ENCODE measurements at regions not wholly inside any gene's neighbourhood (a gene's known extent, or its start where the extent isn't known, plus 50 kb on each side); places are given as distances from the start of the nearest gene placed in this dataset.
"Not testable (repeated sequence)": the region's sequence is repeated elsewhere in the genome, so short reads cannot be mapped to it uniquely, and the experiment has no call there.

DNA sequence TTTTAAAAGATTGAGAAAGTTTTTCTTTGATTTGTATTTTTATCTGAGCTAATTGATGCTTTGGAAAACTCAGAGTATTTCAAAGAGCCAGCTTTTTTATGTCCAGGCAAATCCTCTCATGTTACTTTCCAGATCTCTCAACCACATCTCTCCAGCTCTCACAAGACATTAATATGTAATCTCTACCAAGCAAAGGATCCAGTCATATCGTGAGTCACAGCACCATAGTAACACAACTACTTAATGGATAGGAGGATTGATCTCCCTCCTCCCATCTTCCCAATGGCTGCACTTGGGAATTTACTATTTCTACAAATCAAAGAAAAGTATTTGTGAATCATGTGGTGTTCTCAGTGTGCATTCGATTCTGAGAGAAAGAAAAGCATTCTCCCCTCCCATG is 63.3 kb downstream of the POU4F1 start:
- Mint-ChIP-seq H3K27ac (no peak overlapping the region), H3K4me3 (no peak overlapping the region), H3K4me1 (no peaks in the 10 kb centered on the region), H3K9me3 (no peaks in the 10 kb centered on the region), H3K36me3 (no peaks in the 10 kb centered on the region), H3K27me3 (peaks cover 5 to 24% of the 10 kb centered on the region in 2 donors)
- no peaks in the 10 kb centered on the region for H3K4me1 ChIP-seq (ENCODE audit: control insufficient read depth in 1 of 2, extremely low read depth in 1 of 2, insufficient read depth in 2 of 2, low read length in 2 of 2)
- no CpG with 5 or more reads among the region's 2 CpGs for WGBS (ENCODE audit: insufficient coverage)
- DNase-seq (no peak), ATAC-seq (replicated peaks in 1 of 4) (no peak)
- H3K4me3 ChIP-seq (ENCODE audit: control insufficient read depth in 1 of 2, extremely low read depth in 1 of 2, low read length in 1 of 2): no peak overlapping the region
- no peak overlapping the region for H3K27ac ChIP-seq (ENCODE audit: low read length)
- H3K27me3 ChIP-seq (replicated peaks in 1 of 2; ENCODE audit: control insufficient read depth in 2 of 2, extremely low read depth in 1 of 2, insufficient read depth in 2 of 2, low read length in 1 of 2): peaks cover 0 to 3% of the 10 kb centered on the region in 2 experiments
- H3K36me3 ChIP-seq (ENCODE audit: control insufficient read depth in 2 of 2, extremely low read depth in 1 of 2, insufficient read depth in 1 of 2, low read length in 1 of 2): no peaks in the 10 kb centered on the region
- CTCF ChIA-PET: no interaction called here
- POLR2A ChIA-PET: no interaction called here
- H3K9me3 ChIP-seq: no peaks in the 10 kb centered on the region

DNA sequence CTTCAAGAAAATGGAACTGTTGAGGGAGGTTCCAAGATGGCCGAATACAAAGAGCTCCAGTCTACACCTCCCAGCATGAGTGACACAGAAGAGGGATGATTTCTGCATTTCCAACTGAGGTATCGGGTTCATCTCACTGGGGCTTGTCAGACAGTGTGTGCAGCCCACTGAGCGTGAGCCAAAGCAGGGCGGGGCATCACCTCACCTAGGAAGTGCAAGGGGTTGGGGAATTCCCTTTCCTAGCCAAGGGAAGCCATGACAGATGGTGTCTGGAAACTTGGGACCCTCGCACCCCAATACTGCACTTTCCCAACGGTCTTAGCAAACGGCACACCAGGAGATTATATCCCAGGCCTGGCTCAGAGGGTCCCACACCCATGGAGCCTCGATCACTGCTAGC is 77.3 kb downstream of the POU4F1 start:
- H3K9me3 ChIP-seq; H3K4me3 Mint-ChIP-seq; POLR2A ChIA-PET; ATAC-seq (replicated peaks in 1 of 4); H3K4me3 ChIP-seq (ENCODE audit: control insufficient read depth in 1 of 2, extremely low read depth in 1 of 2, low read length in 1 of 2); H3K4me1 ChIP-seq (ENCODE audit: control insufficient read depth in 1 of 2, extremely low read depth in 1 of 2, insufficient read depth in 2 of 2, low read length in 2 of 2); H3K36me3 ChIP-seq (ENCODE audit: control insufficient read depth in 2 of 2, extremely low read depth in 1 of 2, insufficient read depth in 1 of 2, low read length in 1 of 2); H3K27ac ChIP-seq (ENCODE audit: low read length); H3K27me3 ChIP-seq (replicated peaks in 1 of 2; ENCODE audit: control insufficient read depth in 2 of 2, extremely low read depth in 1 of 2, insufficient read depth in 2 of 2, low read length in 1 of 2); CTCF ChIA-PET; H3K4me1 Mint-ChIP-seq; H3K36me3 Mint-ChIP-seq; H3K27ac Mint-ChIP-seq; DNase-seq: not testable (repeated sequence)
- H3K27me3 Mint-ChIP-seq: peaks cover 6 to 17% of the 10 kb centered on the region in 2 donors
- WGBS (ENCODE audit: insufficient coverage): 72% methylated on average over 7 of the region's 8 CpGs
- peaks cover 2 to 12% (median 10%) of the 10 kb centered on the region in 3 donors for H3K9me3 Mint-ChIP-seq

DNA sequence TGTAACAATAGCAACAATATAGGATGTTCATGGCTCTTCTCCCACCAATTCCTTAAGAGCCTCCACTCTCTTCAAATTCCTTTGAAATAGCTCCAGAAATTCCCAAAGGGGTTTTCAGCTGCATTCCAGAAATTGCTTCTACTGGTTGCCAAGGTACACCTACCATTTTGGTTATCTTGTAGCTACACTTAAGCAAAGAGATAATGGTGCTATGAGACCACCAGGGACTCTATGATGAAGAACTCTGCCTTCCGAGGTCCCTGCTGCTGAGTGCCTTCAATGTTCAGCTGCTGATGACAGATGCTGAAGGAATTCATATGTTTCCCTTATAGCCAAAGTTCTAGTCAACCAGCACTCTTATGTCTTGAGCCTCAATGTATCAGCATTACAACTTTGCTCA is 78.4 kb downstream of the POU4F1 start:
- CTCF ChIA-PET: interaction anchor here in 1 of 2 donors (0.5 kb wide), 1 partner anchor 854 kb away, joined by 6 read pairs; no protein-coding TSS in a partner anchor
- Mint-ChIP-seq H3K4me3 (no peak overlapping the region), H3K27ac (no peak overlapping the region), H3K4me1 (no peaks in the 10 kb centered on the region), H3K36me3 (no peaks in the 10 kb centered on the region), H3K27me3 (peaks cover 6 to 23% of the 10 kb centered on the region in 2 donors), H3K9me3 (peaks cover 2 to 17% (median 5%) of the 10 kb centered on the region in 3 donors)
- Histone ChIP-seq H3K27me3 (replicated peaks in 1 of 2; ENCODE audit: control insufficient read depth in 2 of 2, extremely low read depth in 1 of 2, insufficient read depth in 2 of 2, low read length in 1 of 2) (peaks cover 0 to 6% of the 10 kb centered on the region in 2 experiments), H3K4me3 (ENCODE audit: control insufficient read depth in 1 of 2, extremely low read depth in 1 of 2, low read length in 1 of 2) (no peak overlapping the region), H3K9me3 (no peaks in the 10 kb centered on the region), H3K27ac (ENCODE audit: low read length) (no peak overlapping the region), H3K4me1 (ENCODE audit: control insufficient read depth in 1 of 2, extremely low read depth in 1 of 2, insufficient read depth in 2 of 2, low read length in 2 of 2) (no peaks in the 10 kb centered on the region), H3K36me3 (ENCODE audit: control insufficient read depth in 2 of 2, extremely low read depth in 1 of 2, insufficient read depth in 1 of 2, low read length in 1 of 2) (no peaks in the 10 kb centered on the region)
- DNase-seq: no peak
- POLR2A ChIA-PET: no interaction called here
- ATAC-seq (replicated peaks in 1 of 4): no peak
- no CpG with 5 or more reads among the region's 1 CpG for WGBS (ENCODE audit: insufficient coverage)

DNA sequence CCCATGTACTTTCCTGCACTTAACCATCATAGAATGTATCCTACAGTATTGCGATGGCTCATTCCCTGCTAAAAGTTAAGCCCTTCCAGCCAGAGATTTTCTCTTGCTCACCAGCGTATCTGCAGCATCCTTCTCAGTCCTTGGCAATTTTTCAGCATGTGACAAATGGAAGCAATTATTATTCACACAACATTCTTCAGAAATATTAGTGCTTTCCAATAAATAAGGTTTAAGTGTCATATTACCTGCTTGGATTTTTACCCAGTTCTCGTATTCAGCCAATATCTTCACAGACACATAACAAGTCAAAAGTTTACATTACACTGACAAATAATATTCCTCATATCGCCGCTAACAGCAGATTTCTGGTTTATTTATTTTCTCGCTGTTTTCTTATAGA is 82.3 kb downstream of the POU4F1 start:
- Histone ChIP-seq H3K27ac (ENCODE audit: low read length) (no peak overlapping the region), H3K27me3 (replicated peaks in 1 of 2; ENCODE audit: control insufficient read depth in 2 of 2, extremely low read depth in 1 of 2, insufficient read depth in 2 of 2, low read length in 1 of 2) (peaks cover 0 to 2% of the 10 kb centered on the region in 2 experiments), H3K4me3 (ENCODE audit: control insufficient read depth in 1 of 2, extremely low read depth in 1 of 2, low read length in 1 of 2) (no peak overlapping the region), H3K36me3 (ENCODE audit: control insufficient read depth in 2 of 2, extremely low read depth in 1 of 2, insufficient read depth in 1 of 2, low read length in 1 of 2) (no peaks in the 10 kb centered on the region), H3K4me1 (ENCODE audit: control insufficient read depth in 1 of 2, extremely low read depth in 1 of 2, insufficient read depth in 2 of 2, low read length in 2 of 2) (no peaks in the 10 kb centered on the region), H3K9me3 (no peaks in the 10 kb centered on the region)
- 100% methylated on average over 2 of the region's 6 CpGs for WGBS (ENCODE audit: insufficient coverage)
- CTCF ChIA-PET: no interaction called here
- Mint-ChIP-seq H3K4me1 (no peaks in the 10 kb centered on the region), H3K9me3 (peaks cover 0 to 7% (median 5%) of the 10 kb centered on the region in 3 donors), H3K4me3 (no peak overlapping the region), H3K27ac (no peak overlapping the region), H3K36me3 (no peaks in the 10 kb centered on the region), H3K27me3 (peaks cover 2 to 16% of the 10 kb centered on the region in 2 donors)
- POLR2A ChIA-PET: no interaction called here
- no peak for ATAC-seq (replicated peaks in 1 of 4)
- no peak for DNase-seq

DNA sequence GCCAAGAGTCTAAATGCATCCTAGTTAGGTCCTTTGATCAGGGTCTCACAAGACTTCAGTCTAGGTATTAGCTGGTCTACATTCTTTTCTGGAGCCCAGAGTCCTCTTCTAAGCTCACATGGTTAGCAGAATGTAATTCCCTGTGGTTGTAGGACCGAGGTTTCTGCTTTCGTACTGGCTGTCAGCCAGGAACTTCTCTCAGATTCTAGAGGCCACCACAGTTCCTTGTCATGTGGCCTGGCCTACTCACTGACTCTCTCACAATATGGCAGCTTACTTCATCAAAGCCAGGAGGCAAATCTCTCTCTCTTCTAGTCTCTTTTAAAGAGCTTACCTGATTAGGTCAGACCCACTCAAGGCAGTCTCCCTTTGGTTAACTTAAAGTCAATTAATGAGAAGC is 82.9 kb downstream of the POU4F1 start:
- Mint-ChIP-seq H3K4me1 (no peaks in the 10 kb centered on the region), H3K4me3 (no peak overlapping the region), H3K27ac (no peak overlapping the region), H3K9me3 (peaks cover 0 to 7% (median 5%) of the 10 kb centered on the region in 3 donors), H3K27me3 (peaks cover 0 to 10% of the 10 kb centered on the region in 2 donors), H3K36me3 (no peaks in the 10 kb centered on the region)
- no peak overlapping the region for H3K27ac ChIP-seq (ENCODE audit: low read length)
- ChIA-PET POLR2A (no interaction called here), CTCF (interaction anchor here in 1 of 2 donors (0.6 to 0.7 kb wide), 2 partner anchors 192 to 997 kb away, joined by 3 read pairs; no protein-coding TSS in a partner anchor)
- no peak overlapping the region for H3K4me3 ChIP-seq (ENCODE audit: control insufficient read depth in 1 of 2, extremely low read depth in 1 of 2, low read length in 1 of 2)
- no peak for DNase-seq
- no peaks in the 10 kb centered on the region for H3K27me3 ChIP-seq (replicated peaks in 1 of 2; ENCODE audit: control insufficient read depth in 2 of 2, extremely low read depth in 1 of 2, insufficient read depth in 2 of 2, low read length in 1 of 2)
- WGBS (ENCODE audit: insufficient coverage): 78% methylated on average over 2 of the region's 2 CpGs
- no peaks in the 10 kb centered on the region for H3K9me3 ChIP-seq
- no peak for ATAC-seq (replicated peaks in 1 of 4)
- no peaks in the 10 kb centered on the region for H3K36me3 ChIP-seq (ENCODE audit: control insufficient read depth in 2 of 2, extremely low read depth in 1 of 2, insufficient read depth in 1 of 2, low read length in 1 of 2)
- H3K4me1 ChIP-seq (ENCODE audit: control insufficient read depth in 1 of 2, extremely low read depth in 1 of 2, insufficient read depth in 2 of 2, low read length in 2 of 2): no peaks in the 10 kb centered on the region

DNA sequence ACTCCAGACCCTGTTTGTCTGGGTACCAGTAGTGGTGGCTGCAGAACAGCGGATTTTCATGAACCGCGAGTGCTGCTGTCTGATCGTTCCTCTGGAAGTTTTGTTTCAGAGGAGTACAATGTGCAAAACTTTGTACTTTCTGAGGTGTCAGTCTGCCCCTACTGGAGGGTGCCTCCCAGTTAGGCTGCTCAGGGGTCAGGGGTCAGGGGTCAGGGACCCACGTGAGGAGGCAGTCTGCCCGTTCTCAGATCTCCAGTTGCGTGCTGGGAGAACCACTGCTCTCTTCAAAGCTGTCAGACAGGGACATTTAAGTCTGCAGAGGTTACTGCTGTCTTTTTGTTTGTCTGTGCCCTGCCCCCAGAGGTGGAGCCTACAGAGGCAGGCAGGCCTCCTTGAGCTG is 84.9 kb downstream of the POU4F1 start:
- H3K36me3 ChIP-seq (ENCODE audit: control insufficient read depth in 2 of 2, extremely low read depth in 1 of 2, insufficient read depth in 1 of 2, low read length in 1 of 2); H3K4me1 ChIP-seq (ENCODE audit: control insufficient read depth in 1 of 2, extremely low read depth in 1 of 2, insufficient read depth in 2 of 2, low read length in 2 of 2); H3K9me3 ChIP-seq; POLR2A ChIA-PET; H3K27ac Mint-ChIP-seq; H3K27ac ChIP-seq (ENCODE audit: low read length); H3K36me3 Mint-ChIP-seq; H3K27me3 ChIP-seq (replicated peaks in 1 of 2; ENCODE audit: control insufficient read depth in 2 of 2, extremely low read depth in 1 of 2, insufficient read depth in 2 of 2, low read length in 1 of 2); H3K9me3 Mint-ChIP-seq; DNase-seq; H3K27me3 Mint-ChIP-seq; H3K4me3 Mint-ChIP-seq; H3K4me3 ChIP-seq (ENCODE audit: control insufficient read depth in 1 of 2, extremely low read depth in 1 of 2, low read length in 1 of 2); CTCF ChIA-PET; H3K4me1 Mint-ChIP-seq; ATAC-seq (replicated peaks in 1 of 4): not testable (repeated sequence)
- 100% methylated on average over 3 of the region's 7 CpGs for WGBS (ENCODE audit: insufficient coverage)

DNA sequence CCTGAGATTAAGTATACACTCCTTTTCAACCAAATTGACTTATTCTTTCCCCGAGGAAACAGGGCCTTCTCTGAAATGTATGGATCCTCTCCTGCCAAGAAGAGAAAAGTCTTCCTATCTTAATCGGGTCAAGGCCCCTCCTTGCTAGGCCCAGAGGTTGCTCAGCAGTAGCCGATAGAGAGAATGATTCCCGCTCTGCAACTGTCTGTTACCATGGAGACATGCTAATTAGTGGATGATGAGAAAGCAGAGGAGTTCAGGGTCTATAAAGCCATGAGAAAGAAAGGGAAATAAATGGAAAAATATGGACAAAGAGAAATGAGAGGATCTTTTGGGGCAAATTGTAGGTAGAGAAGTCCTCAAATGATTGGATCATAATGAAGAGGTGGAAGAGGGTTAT is 103.5 kb downstream of the POU4F1 start:
- peaks cover 0 to 4% (median 0%) of the 10 kb centered on the region in 3 donors for H3K9me3 Mint-ChIP-seq
- H3K4me3 ChIP-seq (ENCODE audit: control insufficient read depth in 1 of 2, extremely low read depth in 1 of 2, low read length in 1 of 2): no peak overlapping the region
- DNase-seq (no peak), ATAC-seq (replicated peaks in 1 of 4) (no peak)
- peaks cover 0 to 3% of the 10 kb centered on the region in 2 donors for H3K27me3 Mint-ChIP-seq
- H3K4me1 Mint-ChIP-seq: no peaks in the 10 kb centered on the region
- no peak overlapping the region for H3K27ac ChIP-seq (ENCODE audit: low read length)
- no peaks in the 10 kb centered on the region for H3K9me3 ChIP-seq
- H3K36me3 ChIP-seq (ENCODE audit: control insufficient read depth in 2 of 2, extremely low read depth in 1 of 2, insufficient read depth in 1 of 2, low read length in 1 of 2): no peaks in the 10 kb centered on the region
- no peak overlapping the region for H3K4me3 Mint-ChIP-seq
- H3K36me3 Mint-ChIP-seq: no peaks in the 10 kb centered on the region
- H3K27ac Mint-ChIP-seq: no peak overlapping the region
- peaks cover 0 to 2% of the 10 kb centered on the region in 2 experiments for H3K27me3 ChIP-seq (replicated peaks in 1 of 2; ENCODE audit: control insufficient read depth in 2 of 2, extremely low read depth in 1 of 2, insufficient read depth in 2 of 2, low read length in 1 of 2)
- WGBS (ENCODE audit: insufficient coverage): 71% methylated on average over 1 of the region's 4 CpGs
- ChIA-PET CTCF (no interaction called here), POLR2A (no interaction called here)
- no peaks in the 10 kb centered on the region for H3K4me1 ChIP-seq (ENCODE audit: control insufficient read depth in 1 of 2, extremely low read depth in 1 of 2, insufficient read depth in 2 of 2, low read length in 2 of 2)
